Amygdala (tissue), 56 donors: ENCODE measurements at regions not wholly inside any gene's neighbourhood (a gene's known extent, or its start where the extent isn't known, plus 50 kb on each side); places are given as distances from the start of the nearest gene placed in this dataset.
"Not testable (repeated sequence)": the region's sequence is repeated elsewhere in the genome, so short reads cannot be mapped to it uniquely, and the experiment has no call there.

Experiments
- DNase-seq, 56 donors: peaks; one replicate each; lab custom pipeline; 2025; lab: John Stamatoyannopoulos, UW

DNA sequence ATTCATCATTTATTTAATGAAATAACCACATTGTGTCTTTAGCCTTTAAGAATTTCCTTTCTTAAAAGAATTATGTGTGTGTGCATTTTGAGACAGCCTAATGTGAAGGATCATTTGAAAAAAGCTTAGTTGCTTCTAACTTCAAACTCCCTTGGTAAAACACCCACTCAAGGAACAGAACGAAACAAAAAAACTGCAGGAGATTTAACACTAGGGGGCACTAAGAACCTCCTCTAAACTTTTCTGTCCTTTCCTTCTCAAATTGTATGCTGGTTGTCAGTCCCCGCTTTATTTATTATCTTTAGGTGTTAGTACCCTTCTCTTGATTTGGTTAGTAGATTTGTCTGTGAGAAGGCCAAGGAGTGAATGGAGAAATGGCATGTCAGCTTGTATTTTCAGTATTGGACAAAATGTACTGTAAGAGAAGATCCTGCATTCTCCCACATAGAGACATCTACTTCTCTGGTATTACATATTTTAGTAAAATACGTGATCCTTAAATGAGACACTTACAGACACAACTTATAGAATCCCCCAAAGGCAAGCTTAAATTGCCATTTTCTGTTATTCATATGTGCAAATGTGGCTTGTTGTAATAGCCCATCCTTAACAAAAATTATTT, 229.7 kb downstream of the MRPS30 start:
- DNase-seq, result no peak

GRCh38 chr5:45042283-45042682, 233.5 kb downstream of the MRPS30 start:
- no peak for DNase-seq

- no peak for DNase-seq
These were observed 248.8 kb downstream of the MRPS30 start for GRCh38 chr5:45057564-45057963.

DNA sequence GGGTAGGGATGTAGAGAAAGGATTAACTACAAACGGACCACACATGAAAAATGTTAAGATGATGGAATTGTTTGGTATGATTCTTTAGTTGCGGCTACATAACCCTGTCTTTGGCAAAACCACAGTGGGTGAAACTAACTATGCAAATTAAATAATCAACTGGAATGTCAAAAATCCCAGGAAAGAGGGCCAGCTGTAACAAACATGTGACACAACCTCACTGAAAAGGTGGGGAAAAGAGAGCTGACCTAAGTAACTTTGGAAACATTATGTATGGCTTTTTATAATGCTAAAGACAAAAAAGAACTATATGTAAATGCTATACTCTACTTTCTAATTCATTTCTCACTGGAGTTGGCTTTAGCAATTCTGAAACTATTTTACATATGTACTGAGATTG, 252.0 kb downstream of the MRPS30 start:
- no peak for DNase-seq

- no peak for DNase-seq
These were observed 253.3 kb downstream of the MRPS30 start for GRCh38 chr5:45062044-45062443.

- DNase-seq, result no peak
These were observed 272.3 kb downstream of the MRPS30 start for GRCh38 chr5:45081082-45081481.

DNA sequence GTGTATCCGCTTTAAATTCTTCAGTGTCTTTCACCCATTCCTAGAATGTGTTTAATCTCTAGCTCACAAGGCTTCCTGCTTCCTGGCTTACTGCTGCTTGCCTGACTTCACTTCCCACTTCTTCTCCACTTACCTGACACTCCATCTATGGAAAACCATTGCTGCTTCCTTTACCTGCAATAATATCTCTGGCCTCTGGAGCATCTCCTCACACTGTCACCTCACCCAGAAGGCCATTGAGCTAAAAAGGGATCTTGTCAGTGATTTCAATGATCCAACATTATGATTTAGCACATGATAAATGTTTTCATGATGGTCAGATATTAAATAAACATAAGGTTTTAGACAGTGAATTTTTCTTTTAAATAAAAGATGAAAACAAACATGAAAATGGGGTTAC, 281.1 kb downstream of the MRPS30 start:
- DNase-seq, result no peak

DNA sequence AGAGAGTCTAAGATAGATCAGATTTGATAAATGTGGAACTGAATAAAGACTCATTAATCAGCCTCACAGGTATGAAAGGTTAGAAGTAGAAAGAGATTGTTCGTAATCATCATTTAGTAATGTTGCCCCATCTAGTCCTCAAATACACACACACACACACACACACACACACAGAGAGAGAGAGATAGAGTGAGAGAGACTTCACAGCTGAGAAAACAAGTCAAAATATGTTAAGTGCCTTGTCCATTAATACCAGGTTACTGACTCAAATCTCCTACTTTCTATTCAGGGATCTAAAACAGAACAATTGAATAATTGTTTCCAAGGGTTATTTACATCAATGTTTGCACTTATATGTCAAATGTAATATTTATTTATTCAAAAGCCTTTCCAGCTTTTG, 284.6 kb downstream of the MRPS30 start:
- DNase-seq, result no peak

DNA sequence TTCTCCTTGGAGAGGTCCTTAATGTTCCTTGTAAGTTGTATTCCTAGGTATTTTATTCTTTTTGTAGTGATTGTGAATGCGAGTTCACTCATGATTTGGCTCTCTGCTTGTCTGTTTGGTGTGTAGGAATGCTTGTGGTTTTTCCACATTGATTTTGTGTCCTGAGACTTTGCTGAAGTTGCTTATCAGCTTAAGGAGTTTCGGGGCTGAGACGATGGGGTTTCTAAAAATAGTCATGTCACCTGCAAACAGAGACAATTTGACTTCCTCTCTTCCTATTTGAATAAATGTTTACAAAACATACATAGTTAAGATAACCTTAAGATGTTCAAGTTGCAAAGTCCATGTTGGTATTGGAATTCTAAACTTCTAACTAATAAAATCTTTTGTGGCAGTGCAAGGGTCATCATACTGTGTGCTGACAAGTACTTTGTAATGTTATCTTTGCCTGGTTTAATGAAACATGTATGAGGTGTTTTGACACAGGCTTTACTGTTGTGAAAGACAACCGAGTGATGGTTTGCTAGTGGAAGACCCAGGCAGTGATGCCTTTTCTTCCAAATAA, 286.2 kb downstream of the MRPS30 start:
- no peak for DNase-seq

DNA sequence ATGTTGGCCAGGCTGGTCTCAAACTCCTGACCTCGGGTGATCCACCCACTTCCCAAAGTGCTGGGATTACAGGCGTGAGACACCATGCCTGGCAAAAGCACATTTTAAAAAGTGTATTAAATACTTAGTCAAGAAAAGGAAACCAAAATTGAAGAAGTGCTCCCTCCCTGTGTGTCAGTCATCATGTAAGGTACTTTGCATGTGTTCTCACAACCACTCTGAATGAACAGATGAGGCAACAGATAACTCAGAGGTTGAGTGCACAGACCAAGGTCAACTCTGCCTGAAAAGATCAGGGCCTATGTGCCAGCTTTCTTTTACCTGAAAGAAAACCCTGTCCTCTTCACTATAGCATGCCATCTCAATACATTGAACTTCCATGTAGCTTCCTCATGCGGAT, 289.7 kb downstream of the MRPS30 start:
- DNase-seq, result no peak

DNA sequence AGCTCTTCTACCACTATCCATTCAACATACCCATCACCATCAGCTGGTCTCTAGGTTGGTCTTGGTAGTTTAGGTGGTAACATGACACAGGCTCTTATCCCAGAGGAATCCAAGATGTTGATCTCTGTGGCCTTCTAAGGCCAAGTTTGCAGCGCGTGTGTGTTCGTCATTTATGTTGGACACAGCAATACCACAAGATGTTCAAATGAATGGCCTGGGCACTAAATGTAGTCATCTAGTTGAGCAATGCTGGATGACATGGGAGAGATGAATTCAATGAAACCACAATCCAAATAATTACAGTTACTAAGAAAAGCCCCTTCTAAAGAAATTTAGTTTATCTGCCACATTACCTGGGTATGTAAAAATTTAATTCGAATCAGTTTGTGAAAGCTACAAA, 292.4 kb downstream of the MRPS30 start:
- no peak for DNase-seq

DNA sequence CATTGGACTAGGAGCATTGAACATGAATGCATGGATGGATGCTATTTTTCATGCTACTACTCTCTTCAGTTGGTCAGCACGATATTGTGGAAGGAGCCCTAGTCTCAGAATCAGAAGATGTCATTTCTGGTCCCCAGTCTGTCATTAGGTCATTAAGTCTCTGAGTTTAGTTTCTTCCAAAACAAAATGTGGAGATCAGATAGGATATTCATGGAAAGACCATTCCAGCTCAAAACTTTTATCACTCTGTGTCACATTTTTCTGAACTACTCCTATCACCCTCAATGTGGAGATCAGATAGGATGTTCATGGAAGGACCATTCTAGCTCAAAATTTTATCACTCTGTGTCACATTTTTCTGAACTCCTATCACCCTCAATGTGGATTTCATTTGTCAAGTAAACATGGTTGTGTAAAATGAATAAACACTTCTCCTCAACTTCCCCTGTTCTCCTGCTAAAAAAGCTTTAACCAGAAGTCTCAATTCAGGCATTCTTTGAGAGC, 296.8 kb downstream of the MRPS30 start:
- no peak for DNase-seq

GRCh38 chr5:45109062-45109461, 300.3 kb downstream of the MRPS30 start:
- no peak for DNase-seq

DNA sequence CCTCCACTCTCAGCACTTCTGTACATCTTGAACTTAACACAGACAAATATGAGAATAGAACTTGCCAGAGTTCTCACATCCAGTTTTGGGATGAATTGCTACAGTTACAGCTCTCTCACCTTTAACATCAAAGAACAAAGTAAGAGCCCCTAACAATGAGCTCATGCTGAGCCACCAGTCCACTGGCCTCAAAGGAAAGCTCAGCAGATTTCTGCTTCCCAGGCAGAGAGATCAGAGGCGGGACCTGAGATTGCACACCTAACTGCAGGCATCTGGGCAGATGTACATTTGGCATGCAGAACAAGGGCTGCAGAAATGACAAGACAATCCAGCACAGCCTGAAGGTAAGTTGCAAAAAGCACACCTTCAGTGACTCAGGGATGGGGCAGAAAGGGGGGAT, 300.9 kb downstream of the MRPS30 start:
- DNase-seq, result no peak

DNA sequence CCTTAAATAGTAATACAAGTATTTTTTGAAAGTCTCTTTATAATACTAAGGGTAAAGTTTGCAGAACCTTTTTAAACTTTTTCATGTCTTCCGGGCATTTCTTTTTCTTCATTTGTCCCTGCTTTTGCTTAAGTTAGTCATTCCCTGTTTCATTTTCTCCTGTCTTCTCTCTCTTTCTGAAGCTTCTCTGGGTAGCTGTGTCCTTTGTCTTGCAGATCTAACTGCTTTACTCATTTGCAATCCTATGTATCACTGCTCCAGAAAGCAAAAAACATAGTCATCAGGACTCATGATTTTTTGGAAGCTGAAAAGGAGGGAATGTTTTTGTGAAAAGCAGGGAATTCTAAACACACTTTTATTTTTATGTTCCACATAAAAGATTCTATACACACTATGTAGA, 301.7 kb downstream of the MRPS30 start:
- no peak for DNase-seq

- DNase-seq, result no peak
These were observed 305.0 kb downstream of the MRPS30 start for GRCh38 chr5:45113726-45114125.

- DNase-seq, result no peak
These were observed 324.2 kb downstream of the MRPS30 start for GRCh38 chr5:45132972-45133371.

DNA sequence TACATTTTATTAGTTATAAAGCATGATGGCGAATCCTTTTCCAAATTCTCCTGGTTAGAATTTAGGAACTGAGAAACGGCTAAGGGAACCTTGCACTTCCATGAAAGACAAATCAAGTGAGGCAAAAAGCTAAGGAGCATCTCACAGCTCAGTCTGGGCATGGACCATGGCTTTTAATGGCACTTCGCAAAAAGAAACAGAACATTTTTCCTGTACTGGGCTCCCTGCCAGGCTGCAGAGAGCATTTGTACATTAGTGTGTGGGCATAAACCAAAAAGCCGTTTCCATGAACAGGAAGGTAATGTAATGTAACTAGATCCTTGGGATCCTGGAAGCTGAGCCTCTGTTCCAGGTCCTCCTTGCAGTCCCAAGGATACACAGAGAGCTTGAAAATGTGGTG, 354.2 kb downstream of the MRPS30 start:
- peak in 5 of 56 donors; percentile 1 to 12 (median 5) for DNase-seq

GRCh38 chr5:45171563-45171962, 362.8 kb downstream of the MRPS30 start:
- DNase-seq, result no peak

DNA sequence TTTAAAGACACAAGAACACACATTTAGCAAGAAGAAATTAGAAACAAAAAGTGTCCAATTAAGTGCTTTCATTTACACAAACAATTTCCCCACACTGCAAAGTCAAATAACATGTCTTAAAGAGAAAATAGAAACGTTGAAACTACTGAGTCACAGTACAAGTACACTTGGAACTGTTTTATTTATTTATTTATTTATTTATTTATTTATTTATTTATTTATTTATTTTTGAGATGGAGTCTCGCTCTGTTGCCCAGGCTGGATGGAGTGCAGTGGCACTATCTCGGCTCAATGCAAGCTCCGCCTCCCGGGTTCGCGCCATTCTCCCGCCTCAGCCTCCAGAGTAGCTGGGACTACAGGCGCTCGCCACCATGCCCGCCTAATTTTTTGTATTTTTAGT, 363.9 kb downstream of the MRPS30 start:
- not testable (repeated sequence) for DNase-seq

DNA sequence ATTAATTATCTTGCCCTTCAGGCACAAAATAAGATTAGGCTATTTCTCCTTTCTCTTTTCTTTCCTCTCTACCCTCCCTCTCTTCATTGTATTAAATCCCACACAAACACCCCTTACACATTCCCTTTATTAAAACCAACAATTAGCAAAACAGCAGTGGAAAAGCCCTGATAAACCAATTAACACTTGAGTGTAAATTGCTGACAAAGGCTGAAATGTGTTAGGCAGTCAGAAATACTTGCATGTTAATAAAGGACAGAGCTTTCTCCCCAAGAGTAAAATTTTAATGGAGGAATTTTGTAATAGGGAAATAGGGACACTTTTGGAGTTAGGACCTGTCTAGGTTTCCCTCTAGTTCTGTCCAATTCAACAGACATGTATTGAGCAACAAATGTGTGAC, 370.9 kb downstream of the MRPS30 start:
- no peak for DNase-seq

- DNase-seq, result no peak
These were observed 380.3 kb downstream of the MRPS30 start for GRCh38 chr5:45189042-45189441.

- no peak for DNase-seq
These were observed 380.7 kb downstream of the MRPS30 start for GRCh38 chr5:45189481-45189880.
